ENCODE measurements at regions not wholly inside any gene's neighbourhood (a gene's known extent, or its start where the extent isn't known, plus 50 kb on each side); places are given as distances from the start of the nearest gene placed in this dataset.

DNA sequence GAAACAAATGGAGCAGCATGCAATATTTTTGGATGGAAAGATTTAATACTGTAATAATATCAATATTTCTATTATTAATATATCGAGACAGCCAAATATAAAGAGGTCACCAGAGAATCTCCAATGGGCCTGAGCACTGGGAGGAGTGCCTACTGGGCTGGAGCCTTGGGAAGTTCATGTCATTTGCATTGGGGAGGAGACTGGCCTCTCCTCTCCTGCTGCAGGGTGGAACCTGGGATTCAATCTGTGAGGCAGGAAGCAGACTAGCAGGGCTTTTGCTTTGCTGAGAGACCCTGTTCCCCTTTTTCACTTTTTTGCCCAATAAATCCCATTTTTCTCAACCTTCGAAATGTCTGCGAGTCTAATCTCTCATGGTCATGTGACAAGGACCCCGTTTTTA is 390.6 kb upstream of the CYRIA start:
- no peak for TF ChIP-seq EP300 (IDR thresholded peaks at IDR 0.05)
- TF ChIP-seq, protein P1, sequence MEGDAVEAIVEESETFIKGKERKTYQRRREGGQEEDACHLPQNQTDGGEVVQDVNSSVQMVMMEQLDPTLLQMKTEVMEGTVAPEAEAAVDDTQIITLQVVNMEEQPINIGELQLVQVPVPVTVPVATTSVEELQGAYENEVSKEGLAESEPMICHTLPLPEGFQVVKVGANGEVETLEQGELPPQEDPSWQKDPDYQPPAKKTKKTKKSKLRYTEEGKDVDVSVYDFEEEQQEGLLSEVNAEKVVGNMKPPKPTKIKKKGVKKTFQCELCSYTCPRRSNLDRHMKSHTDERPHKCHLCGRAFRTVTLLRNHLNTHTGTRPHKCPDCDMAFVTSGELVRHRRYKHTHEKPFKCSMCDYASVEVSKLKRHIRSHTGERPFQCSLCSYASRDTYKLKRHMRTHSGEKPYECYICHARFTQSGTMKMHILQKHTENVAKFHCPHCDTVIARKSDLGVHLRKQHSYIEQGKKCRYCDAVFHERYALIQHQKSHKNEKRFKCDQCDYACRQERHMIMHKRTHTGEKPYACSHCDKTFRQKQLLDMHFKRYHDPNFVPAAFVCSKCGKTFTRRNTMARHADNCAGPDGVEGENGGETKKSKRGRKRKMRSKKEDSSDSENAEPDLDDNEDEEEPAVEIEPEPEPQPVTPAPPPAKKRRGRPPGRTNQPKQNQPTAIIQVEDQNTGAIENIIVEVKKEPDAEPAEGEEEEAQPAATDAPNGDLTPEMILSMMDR (IDR thresholded peaks at IDR 0.05): no peak
